Right lobe of liver (tissue), 6 donors: ENCODE measurements at regions not wholly inside any gene's neighbourhood (a gene's known extent, or its start where the extent isn't known, plus 50 kb on each side); places are given as distances from the start of the nearest gene placed in this dataset.

ENCODE experiments used
- ATAC-seq, 4 donors: fragments of 200-7000 bp; cut with Tn5 transposase; one replicate each; pipeline ENCODE4 v1.9.1; 2020; ENCODE audit warnings: mild to moderate bottlenecking in 4 of 4, moderate library complexity in 4 of 4
- DNase-seq, 3 donors: peaks; one replicate each; pipeline ENCODE4 v3.0.0-alpha.2; 2020
- H3K27ac ChIP-seq, 3 donors: fragments of 200-600 bp; one replicate each; pipeline ENCODE4 v1.8.0; 2022
- H3K27me3 ChIP-seq, 2 donors: fragments of 200-600 bp; one replicate each; pipeline ENCODE4 v1.8.0; 2022
- H3K36me3 ChIP-seq, 4 donors: fragments of 200-600 bp; sonication (generic) in 1 of 4; one replicate each; pipeline versions ENCODE4 v1.5.1 to v1.8.0; 2017 to 2022; ENCODE audit warnings: control low read depth in 1 of 4
- H3K4me1 ChIP-seq, 4 donors: fragments of 200-600 bp; sonication (generic) in 1 of 4; one replicate each; pipeline versions ENCODE4 v1.5.1 to v1.8.0; 2017 to 2022; ENCODE audit warnings: control low read depth in 1 of 4
- H3K4me3 ChIP-seq, 3 donors: fragments of 200-600 bp; one replicate each; pipeline ENCODE4 v1.8.0; 2022
- H3K9me3 ChIP-seq, 4 donors: fragments of 200-600 bp; sonication (generic) in 1 of 4; one replicate each; pipeline versions ENCODE4 v1.5.1 to v1.8.0; 2017 to 2022; ENCODE audit warnings: control low read depth in 1 of 4
- POLR2A ChIP-seq: fragments of 450-650 bp; IDR thresholded peaks from one replicate; pipeline ENCODE4 v1.6.1; 2017; ENCODE audit warnings: antibody characterized with exemption, mild to moderate bottlenecking
- WGBS: methylation state at CpG from one replicate; pipeline ENCODE4 v1.1.6; 2018; ENCODE audit warnings: low coverage, low lambda C conversion rate; ENCODE audit not compliant: insufficient coverage; ENCODE audit errors: missing lambda C conversion rate; 5-methylcytosine and 5-hydroxymethylcytosine counted together
- intact Hi-C, 2 donors: fragments of 100-400 bp; cut with DNase I; formaldehyde crosslinking; loops; one replicate each; pipeline versions ENCODE4 v1.11.2 to v1.14.1; 2022
- TF ChIP-seq, protein P1 (sequence below), 4 donors: fragments of 200-600 bp in 3 of 4; fragments of 450-650 bp in 1 of 4; IDR thresholded peaks; one replicate each; pipeline versions ENCODE4 v1.5.1 to v1.8.0; 2016 to 2022; ENCODE audit warnings: antibody characterized with exemption in 4 of 4, mild to moderate bottlenecking in 2 of 4
- donor health status: DM: no; HTN: yes; CAD: no.
- donor health status: DM: no; HTN: no; CAD: no.
- donor health status: DM: no; HTN: no; CAD: no.
- donor health status: DM: no; HTN: yes; CAD: no.
- donor health status: DM: no; HTN: yes; CAD: no.

DNA sequence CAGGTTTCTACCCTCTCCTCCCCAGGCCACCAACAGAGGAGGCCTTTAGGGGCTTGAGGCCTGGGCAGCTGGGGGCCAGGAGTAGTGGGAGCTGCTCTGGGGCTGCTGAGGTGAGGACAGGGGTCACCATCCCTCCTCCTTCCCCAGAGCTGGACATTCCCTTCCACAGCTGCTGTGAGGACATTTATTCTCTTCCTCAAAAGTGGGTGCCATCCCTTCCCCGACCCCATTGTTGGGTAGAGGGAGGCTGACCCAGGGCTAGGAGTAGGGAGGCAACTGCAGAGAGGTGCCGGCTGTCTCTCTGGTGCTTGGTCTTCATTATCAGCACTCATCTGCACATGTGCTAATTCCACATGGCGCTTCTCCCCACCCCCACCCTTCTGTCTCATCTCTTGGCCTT lies 113.9 kb upstream of the FBXL7 start:
- intact Hi-C loops: no loop called here
- WGBS: no CpG with 5 or more reads among the region's 3 CpGs
- no peak for TF ChIP-seq POLR2A
- TF ChIP-seq, protein P1, sequence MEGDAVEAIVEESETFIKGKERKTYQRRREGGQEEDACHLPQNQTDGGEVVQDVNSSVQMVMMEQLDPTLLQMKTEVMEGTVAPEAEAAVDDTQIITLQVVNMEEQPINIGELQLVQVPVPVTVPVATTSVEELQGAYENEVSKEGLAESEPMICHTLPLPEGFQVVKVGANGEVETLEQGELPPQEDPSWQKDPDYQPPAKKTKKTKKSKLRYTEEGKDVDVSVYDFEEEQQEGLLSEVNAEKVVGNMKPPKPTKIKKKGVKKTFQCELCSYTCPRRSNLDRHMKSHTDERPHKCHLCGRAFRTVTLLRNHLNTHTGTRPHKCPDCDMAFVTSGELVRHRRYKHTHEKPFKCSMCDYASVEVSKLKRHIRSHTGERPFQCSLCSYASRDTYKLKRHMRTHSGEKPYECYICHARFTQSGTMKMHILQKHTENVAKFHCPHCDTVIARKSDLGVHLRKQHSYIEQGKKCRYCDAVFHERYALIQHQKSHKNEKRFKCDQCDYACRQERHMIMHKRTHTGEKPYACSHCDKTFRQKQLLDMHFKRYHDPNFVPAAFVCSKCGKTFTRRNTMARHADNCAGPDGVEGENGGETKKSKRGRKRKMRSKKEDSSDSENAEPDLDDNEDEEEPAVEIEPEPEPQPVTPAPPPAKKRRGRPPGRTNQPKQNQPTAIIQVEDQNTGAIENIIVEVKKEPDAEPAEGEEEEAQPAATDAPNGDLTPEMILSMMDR (IDR thresholded peaks at IDR 0.05): no peak

DNA sequence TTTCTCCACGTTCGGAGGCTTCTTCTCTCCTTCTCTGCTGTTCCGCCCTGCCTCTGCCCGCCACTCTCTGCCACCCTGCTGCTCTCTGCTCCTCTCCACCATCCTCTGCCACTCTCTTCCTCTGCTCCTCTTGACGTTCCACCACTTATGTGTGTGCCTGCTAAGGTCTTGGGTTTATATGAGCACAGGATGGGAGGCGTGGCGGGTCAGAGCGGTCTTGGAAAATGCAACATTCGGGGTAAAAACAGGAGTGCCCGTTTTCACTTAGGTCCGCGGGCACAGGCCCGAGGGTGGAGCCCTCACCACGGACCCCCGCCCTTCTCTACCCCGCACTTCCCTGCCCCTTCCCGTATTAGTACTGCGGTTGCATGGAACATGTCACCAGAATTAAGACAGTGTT lies 114.4 kb upstream of the FBXL7 start:
- intact Hi-C loops: no loop called here

More for the DNA sequence above, 113.9 kb upstream of the FBXL7 start:
- H3K4me1 ChIP-seq: no peaks in the 10 kb centered on the region
- DNase-seq (no peak), ATAC-seq (peak in 1 of 4 donors; percentile 11)
- no peak overlapping the region for H3K4me3 ChIP-seq
- H3K36me3 ChIP-seq: no peaks in the 10 kb centered on the region
- H3K9me3 ChIP-seq: no peaks in the 10 kb centered on the region
- no peak overlapping the region for H3K27ac ChIP-seq
- H3K27me3 ChIP-seq: no peaks in the 10 kb centered on the region

DNA sequence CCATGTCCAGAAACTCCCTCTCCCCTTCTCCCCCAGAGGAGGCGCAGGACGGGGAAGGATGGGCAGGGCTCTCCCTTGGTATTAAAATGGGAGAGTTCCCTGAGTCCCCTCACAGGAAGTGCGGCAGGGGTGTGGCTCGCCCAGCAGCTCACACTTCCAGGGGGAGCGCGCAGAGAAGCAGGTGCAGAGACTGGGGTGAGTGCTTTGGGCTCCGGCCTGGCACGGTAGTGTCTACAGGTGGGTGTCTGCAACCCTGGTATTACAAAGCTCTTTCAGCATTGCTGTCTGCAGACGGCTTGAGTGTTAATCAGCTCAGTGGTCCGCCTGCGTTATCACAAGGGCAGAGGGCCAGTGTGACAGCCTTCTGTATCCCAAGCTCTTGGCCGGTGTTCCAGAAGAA lies 114.9 kb upstream of the FBXL7 start:
- Histone ChIP-seq H3K4me1 (no peaks in the 10 kb centered on the region), H3K4me3 (no peak overlapping the region), H3K36me3 (no peaks in the 10 kb centered on the region), H3K27me3 (no peaks in the 10 kb centered on the region), H3K27ac (no peak overlapping the region), H3K9me3 (no peaks in the 10 kb centered on the region)
- TF ChIP-seq, protein P1 (IDR thresholded peaks at IDR 0.05): no peak
- no peak for TF ChIP-seq POLR2A
- intact Hi-C loops: no loop called here
- ATAC-seq (no peak), DNase-seq (no peak)
- WGBS: 86% methylated on average over 4 of the region's 12 CpGs

More for the DNA sequence above, 114.4 kb upstream of the FBXL7 start:
- 91% methylated on average over 14 of the region's 18 CpGs for WGBS
- DNase-seq (no peak), ATAC-seq (no peak)
- Histone ChIP-seq H3K4me1 (no peaks in the 10 kb centered on the region), H3K36me3 (no peaks in the 10 kb centered on the region), H3K27ac (no peak overlapping the region), H3K4me3 (no peak overlapping the region), H3K27me3 (no peaks in the 10 kb centered on the region), H3K9me3 (no peaks in the 10 kb centered on the region)
- no peak for TF ChIP-seq POLR2A
- TF ChIP-seq, protein P1 (IDR thresholded peaks at IDR 0.05): no peak

DNA sequence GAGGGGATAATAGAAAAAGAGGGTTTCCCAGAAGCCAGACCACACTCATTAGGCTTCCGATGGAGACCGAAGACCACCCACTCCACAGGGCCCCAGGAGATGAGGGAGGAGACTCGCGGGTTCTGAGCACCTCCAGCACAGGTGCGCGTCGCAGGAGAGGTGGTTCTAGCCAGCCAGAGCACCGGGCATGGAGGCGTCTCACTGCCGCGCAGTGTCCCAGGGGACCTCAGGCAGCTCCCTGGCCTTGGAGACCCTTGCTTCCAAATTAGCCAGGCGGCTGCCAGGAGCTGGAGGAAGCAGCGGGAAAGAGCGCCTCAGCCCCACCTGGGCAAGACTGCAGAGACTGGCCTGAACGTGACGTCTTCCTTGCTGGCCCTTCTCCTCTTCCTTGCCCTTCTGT lies 115.4 kb upstream of the FBXL7 start:
- TF ChIP-seq, protein P1 (IDR thresholded peaks at IDR 0.05): no peak
- TF ChIP-seq POLR2A: no peak
- Histone ChIP-seq H3K4me1 (no peaks in the 10 kb centered on the region), H3K9me3 (no peaks in the 10 kb centered on the region), H3K27ac (no peak overlapping the region), H3K27me3 (no peaks in the 10 kb centered on the region), H3K4me3 (no peak overlapping the region), H3K36me3 (no peaks in the 10 kb centered on the region)
- DNase-seq: no peak
- peak in 1 of 4 donors; percentile 23 for ATAC-seq
- intact Hi-C loops: no loop called here
- WGBS: no CpG with 5 or more reads among the region's 16 CpGs

DNA sequence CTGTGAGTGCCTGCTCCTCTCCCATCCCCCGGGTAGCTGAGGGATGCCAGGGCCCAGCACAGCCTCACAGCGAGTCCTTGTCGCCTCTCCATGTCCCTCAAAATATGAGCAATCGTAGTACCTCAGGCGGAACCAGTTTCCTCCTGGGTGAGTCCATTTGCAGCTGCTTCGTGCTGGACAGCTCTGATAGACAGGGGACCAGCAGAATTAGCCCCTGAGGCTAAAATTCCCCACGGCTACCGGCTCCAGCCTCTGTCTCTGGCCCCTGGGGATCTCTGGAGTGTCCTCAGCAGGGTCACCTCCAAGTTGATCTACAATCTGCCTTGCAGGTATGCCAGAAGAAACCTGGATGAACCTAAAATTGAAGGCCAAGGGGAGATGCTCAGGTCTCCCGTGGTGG lies 115.8 kb upstream of the FBXL7 start:
- DNase-seq (no peak), ATAC-seq (no peak)
- 87% methylated on average over 9 of the region's 9 CpGs for WGBS
- Histone ChIP-seq H3K4me1 (no peaks in the 10 kb centered on the region), H3K9me3 (no peaks in the 10 kb centered on the region), H3K36me3 (no peaks in the 10 kb centered on the region), H3K4me3 (no peak overlapping the region), H3K27ac (no peak overlapping the region), H3K27me3 (no peaks in the 10 kb centered on the region)
- TF ChIP-seq, protein P1 (IDR thresholded peaks at IDR 0.05): no peak
- TF ChIP-seq POLR2A: no peak
- intact Hi-C loops: no loop called here
